Limb (tissue), 2 donors: ENCODE measurements at regions not wholly inside any gene's neighbourhood (a gene's known extent, or its start where the extent isn't known, plus 50 kb on each side); places are given as distances from the start of the nearest gene placed in this dataset.
"Not testable (repeated sequence)": the region's sequence is repeated elsewhere in the genome, so short reads cannot be mapped to it uniquely, and the experiment has no call there.

Source experiments
- DNase-seq, 2 donors: peaks; one replicate each; pipeline ENCODE4 v3.0.0-alpha.2; 2016; ENCODE audit errors: extremely low spot score in 2 of 2

DNA sequence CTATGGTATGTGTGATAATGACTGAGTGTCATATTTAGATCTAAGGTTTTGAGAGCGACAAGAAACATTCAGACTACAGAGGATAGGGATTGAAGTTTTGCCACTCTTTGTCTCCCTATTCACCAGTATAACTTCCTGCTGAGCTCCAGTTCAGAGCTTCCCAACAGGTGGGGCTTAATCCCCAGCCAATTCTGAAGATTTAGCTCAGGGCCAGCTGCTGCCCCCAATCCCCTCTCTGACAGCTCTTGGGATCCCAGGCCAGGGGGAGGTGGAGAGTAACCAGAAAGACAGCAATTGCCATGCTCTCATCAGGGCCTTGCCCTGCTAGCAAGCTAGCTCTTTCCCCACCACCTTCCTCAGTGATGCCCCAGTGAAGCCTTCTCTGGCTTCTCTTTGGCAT lies 57.8 kb downstream of the TRIL start:
- peak; percentile 51 to 54 for DNase-seq

DNA sequence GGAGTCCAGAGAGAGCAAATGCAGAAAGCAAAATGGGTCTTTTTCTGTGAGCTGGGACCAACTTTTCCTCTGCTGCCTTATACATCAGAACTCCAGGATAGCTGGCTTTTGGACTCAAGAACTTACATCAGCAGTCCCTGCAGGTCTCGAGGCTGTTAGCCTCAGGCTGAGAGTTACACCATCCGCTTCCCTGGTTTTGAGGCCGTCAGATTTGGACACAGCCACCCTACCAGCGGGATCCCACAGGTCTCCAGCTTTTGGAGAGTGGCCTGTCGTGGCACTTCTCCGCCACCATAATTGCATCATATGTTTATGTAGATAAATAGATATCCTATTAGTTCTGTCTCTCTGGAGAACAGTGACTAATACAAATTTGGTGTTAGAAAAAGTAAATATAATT lies 64.2 kb downstream of the TRIL start:
- no peak for DNase-seq

DNA sequence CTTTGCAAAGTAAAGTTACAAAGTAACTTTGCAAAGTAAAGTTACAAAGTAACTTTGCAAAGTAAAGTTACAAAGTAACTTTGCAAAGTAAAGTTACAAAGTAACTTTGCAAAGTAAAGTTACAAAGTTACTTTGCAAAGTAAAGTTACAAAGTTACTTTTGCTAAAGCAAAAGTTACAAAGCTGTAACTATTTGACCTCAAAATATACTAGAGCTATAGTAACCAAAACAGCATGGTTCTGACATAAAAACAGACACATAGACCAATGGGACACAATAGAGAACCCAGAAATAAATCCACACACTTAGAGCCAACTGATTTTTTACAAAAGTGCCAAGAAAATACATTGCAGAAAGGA lies 66.3 kb downstream of the TRIL start:
- DNase-seq = not testable (repeated sequence)

DNA sequence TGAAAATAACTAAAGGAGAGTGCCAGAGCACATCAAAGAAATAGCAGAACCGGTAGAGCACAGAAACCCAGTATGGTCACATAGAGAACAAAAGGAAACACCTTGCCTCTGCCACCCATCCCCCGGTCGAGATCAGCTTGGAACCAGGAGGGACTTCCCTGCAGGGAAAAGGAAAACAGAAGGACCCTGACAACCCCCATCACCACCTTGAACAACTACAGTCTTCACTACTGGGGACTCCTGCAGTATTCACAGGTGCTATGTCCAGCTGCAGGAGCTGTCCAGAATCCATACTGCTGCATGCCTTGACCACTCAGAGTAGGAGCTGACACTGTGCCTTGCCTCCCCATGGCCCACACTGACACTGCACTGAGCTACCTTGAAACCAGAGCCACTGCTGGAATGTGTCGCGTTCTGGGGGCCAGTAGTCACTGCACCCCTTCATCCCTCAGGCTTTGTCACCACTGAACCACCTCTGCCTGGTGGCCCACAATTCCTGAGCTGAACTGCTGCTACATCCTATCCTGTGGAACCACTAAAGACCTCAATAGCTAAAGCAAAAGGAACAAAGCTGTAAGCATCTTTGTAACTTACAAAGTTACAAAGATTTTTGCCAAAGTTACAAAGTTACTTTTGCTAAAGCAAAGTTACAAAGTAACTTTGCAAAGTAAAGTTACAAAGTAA lies 66.8 kb downstream of the TRIL start:
- no peak for DNase-seq

DNA sequence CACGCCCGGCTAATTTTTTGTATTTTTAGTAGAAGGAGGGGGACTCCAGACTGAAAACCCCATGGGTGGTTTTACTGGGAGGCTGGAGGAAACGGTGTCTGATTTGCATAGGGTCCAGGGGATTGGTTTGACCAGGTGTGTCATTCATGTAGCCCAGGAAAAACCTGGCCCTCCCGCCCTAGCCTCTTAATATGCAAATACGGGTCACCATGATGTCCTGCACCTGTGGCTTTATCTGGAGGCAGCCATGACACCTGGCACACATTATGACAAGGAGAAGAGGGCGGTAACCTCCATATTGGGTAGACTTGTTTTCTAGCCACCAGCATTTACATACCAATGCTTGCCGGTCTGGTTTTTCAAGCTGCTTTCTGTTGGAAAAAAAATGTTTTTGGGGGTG lies 68.0 kb downstream of the TRIL start:
- DNase-seq = no peak

DNA sequence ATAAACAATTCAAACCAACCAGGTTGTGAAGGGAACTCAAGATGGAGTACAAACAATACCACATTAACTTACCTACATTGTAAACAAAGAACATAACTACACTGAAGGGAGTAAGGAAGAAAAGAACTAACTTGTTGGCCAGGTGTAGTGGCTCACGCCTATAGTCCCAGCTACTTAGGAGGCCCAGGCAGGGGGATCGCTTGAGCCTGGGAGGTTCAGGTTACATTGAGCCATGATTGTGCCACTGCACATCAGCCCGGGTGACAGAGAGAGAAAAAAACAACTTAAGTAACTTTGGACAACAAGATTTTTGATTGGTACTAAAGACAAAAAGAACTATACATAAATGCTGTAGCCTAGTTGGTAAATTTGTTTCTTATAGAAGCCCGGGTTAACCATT lies 68.8 kb downstream of the TRIL start:
- DNase-seq = no peak

DNA sequence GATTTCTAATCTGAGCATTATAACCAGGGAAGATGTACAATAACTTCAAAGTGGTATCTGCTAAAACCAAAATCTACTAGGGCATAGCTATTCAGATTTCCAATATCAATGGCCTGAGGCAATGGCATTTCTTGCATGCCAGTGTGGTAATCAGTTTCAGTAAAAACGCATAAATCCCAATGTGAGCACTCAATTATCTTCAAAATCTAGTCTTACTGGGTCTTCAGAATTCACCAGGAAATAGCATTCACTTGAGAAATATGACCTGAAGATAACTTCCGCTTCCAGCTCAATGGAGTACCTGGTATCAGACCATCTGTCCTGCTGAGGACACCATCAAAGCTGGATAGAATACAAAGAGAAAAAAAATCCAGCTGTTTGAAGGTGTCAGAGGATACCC lies 72.4 kb downstream of the TRIL start:
- no peak for DNase-seq

DNA sequence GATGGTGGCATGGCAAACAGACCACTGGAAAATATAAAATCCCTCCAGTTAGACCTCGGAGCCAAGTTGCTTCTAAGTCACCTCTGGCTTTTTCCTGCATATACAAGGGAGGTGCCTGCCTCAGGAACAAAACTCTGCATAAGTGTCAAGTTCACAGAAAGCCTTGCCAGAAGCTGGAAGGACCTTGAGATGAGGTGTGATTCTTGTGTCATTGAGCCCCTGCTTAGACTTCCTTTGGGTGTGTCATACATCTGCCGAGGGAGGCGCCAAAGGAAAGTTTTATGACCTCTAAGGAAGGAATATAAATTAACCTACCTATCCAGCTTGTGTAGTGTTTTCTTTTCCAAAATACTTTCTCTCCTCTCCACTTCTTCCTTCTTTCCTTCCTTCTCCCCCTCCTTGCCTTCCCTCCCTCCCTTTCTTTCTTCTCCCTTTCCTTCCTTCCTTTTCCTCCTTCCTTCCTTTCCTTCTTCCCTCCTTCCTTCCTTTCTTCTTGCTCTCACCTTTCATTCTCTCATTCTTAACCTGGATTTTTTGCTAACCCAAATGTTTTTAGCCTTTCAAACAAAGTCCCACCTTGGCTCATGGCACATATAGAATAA lies 75.2 kb downstream of the TRIL start:
- DNase-seq = no peak

DNA sequence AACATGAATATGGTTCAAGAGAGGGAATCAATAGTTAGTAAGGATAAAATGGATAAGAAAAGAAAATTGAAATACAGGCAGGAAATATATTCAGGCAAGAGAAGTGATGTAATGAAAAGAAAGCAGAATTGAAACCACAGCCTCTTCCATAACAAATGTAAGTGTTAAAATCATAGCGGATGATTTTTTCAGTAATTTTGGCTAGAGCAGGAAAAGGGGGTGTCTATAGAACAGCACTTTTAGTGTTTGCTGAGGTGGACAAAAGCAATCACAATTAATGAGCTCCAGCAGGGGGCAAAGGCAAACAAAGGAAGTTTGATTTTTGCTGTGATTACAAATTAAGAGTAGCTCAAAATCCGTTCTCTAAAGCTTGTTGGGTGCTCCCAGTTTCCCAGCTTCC lies 79.0 kb downstream of the TRIL start:
- DNase-seq = no peak

DNA sequence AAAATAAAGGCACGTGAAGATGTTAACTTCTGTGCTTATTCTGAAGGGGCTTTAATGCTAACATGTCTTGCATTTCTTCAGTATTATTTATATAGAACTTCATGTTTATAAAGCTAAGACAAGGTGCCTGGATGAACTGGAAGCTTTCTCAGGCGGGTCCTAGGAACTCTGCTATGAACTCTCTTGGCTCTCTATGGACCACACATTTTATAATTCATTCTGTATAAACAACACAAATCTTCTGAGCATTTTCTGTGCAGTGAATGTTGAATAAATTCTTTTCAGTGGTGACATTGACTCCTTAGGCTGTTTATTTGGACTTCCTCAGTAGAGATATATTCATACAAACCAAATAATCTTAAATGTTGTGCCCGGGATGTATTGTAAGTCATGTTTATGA lies 79.6 kb downstream of the TRIL start:
- no peak for DNase-seq
